IPS-18a (cell line): ENCODE measurements at regions not wholly inside any gene's neighbourhood (a gene's known extent, or its start where the extent isn't known, plus 50 kb on each side); places are given as distances from the start of the nearest gene placed in this dataset.

Experiments used
- H3K27ac ChIP-seq: one replicate; pipeline ENCODE4 v1.5.1; 2013; ENCODE audit warnings: low read length
- H3K27me3 ChIP-seq: one replicate; pipeline ENCODE4 v1.6.1; 2013; ENCODE audit warnings: mild to moderate bottlenecking, low read length; ENCODE audit not compliant: control insufficient read depth, insufficient read depth
- H3K36me3 ChIP-seq: one replicate; pipeline ENCODE4 v1.6.1; 2013; ENCODE audit warnings: low read depth, low read length; ENCODE audit not compliant: control insufficient read depth
- H3K4me1 ChIP-seq: one replicate; pipeline ENCODE4 v1.6.1; 2013; ENCODE audit warnings: low read depth, low read length; ENCODE audit not compliant: control insufficient read depth
- H3K4me3 ChIP-seq: one replicate; pipeline ENCODE4 v1.5.1; 2013; ENCODE audit warnings: low read length
- H3K9ac ChIP-seq: one replicate; pipeline ENCODE4 v1.6.1; 2013; ENCODE audit warnings: mild to moderate bottlenecking, low read length, moderate library complexity
- H3K9me3 ChIP-seq: one replicate; pipeline ENCODE4 v1.6.1; 2013; ENCODE audit warnings: low read depth, low read length; ENCODE audit not compliant: control insufficient read depth

GRCh38 chr9:129347316-129348120 is 169.5 kb upstream of the IER5L start:
- H3K27ac ChIP-seq: no peak overlapping the region
- H3K4me3 ChIP-seq: no peak overlapping the region
- no peaks in the 10 kb centered on the region for H3K27me3 ChIP-seq
- H3K9ac ChIP-seq: no peak overlapping the region
- H3K36me3 ChIP-seq: no peaks in the 10 kb centered on the region
- peaks cover 7% of the 10 kb centered on the region for H3K4me1 ChIP-seq
- H3K9me3 ChIP-seq: no peaks in the 10 kb centered on the region

DNA sequence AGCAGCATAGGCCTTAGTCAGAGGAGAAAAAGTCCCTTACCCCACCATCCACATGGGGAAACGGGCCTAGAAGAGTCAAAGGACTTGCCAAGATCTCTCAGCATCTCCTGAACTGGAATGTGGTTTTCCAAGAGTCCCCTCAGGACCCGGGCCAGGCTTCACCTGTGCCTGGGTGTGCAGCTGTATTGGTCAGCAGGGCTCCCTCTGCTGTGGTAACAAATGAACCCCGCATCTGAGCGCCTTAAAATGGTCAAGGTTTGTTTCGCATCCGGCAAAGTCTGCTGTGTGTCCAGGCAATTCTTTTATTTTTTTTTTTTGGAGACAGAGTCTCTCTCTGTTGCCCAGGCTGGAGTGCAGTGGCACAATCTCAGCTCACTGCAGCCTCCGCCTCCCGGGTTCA is 168.0 kb upstream of the IER5L start:
- H3K27me3 ChIP-seq: no peaks in the 10 kb centered on the region
- H3K27ac ChIP-seq: no peak overlapping the region
- H3K9ac ChIP-seq: no peak overlapping the region
- H3K4me3 ChIP-seq: no peak overlapping the region
- peaks cover 4% of the 10 kb centered on the region for H3K4me1 ChIP-seq
- H3K36me3 ChIP-seq: no peaks in the 10 kb centered on the region
- H3K9me3 ChIP-seq: no peaks in the 10 kb centered on the region

- H3K27me3 ChIP-seq: no peaks in the 10 kb centered on the region
- no peak overlapping the region for H3K4me3 ChIP-seq
- no peaks in the 10 kb centered on the region for H3K9me3 ChIP-seq
- no peaks in the 10 kb centered on the region for H3K36me3 ChIP-seq
- no peaks in the 10 kb centered on the region for H3K4me1 ChIP-seq
- no peak overlapping the region for H3K9ac ChIP-seq
- H3K27ac ChIP-seq: no peak overlapping the region
Measured at GRCh38 chr9:129344641-129345495, 166.8 kb upstream of the IER5L start.

- H3K36me3 ChIP-seq: no peaks in the 10 kb centered on the region
- no peak overlapping the region for H3K27ac ChIP-seq
- no peaks in the 10 kb centered on the region for H3K27me3 ChIP-seq
- H3K9me3 ChIP-seq: no peaks in the 10 kb centered on the region
- no peak overlapping the region for H3K9ac ChIP-seq
- no peak overlapping the region for H3K4me3 ChIP-seq
- no peaks in the 10 kb centered on the region for H3K4me1 ChIP-seq
Measured at GRCh38 chr9:129343424-129344375, 165.6 kb upstream of the IER5L start.

GRCh38 chr9:129342591-129343423 is 164.7 kb upstream of the IER5L start:
- H3K4me1 ChIP-seq: no peaks in the 10 kb centered on the region

DNA sequence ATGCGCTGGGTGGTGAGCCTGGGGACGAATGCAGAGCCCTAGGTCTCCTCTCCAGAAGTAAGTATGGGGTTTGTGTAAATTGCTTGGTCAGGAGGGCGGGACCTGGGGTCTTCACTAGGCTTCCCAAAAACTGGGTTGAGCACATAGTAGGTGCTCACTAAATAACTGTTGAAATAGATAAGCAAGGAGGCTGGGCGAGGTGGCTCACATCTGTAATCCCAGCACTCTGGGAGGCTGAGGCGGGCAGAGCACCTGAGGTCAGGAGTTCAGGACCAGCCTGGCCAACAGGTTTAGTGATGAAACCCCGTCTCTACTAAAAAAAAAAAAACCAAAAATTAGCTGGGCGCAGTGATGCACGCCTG is 163.9 kb upstream of the IER5L start:
- no peaks in the 10 kb centered on the region for H3K9me3 ChIP-seq
- H3K4me1 ChIP-seq: peaks cover 4% of the 10 kb centered on the region
- H3K36me3 ChIP-seq: no peaks in the 10 kb centered on the region
- H3K4me3 ChIP-seq: no peak overlapping the region
- no peak overlapping the region for H3K9ac ChIP-seq
- H3K27me3 ChIP-seq: no peaks in the 10 kb centered on the region
- H3K27ac ChIP-seq: no peak overlapping the region

More at GRCh38 chr9:129342591-129343423, 164.7 kb upstream of the IER5L start:
- no peaks in the 10 kb centered on the region for H3K27me3 ChIP-seq
- H3K36me3 ChIP-seq: no peaks in the 10 kb centered on the region
- H3K9ac ChIP-seq: no peak overlapping the region
- no peak overlapping the region for H3K27ac ChIP-seq
- H3K9me3 ChIP-seq: no peaks in the 10 kb centered on the region
- H3K4me3 ChIP-seq: no peak overlapping the region

DNA sequence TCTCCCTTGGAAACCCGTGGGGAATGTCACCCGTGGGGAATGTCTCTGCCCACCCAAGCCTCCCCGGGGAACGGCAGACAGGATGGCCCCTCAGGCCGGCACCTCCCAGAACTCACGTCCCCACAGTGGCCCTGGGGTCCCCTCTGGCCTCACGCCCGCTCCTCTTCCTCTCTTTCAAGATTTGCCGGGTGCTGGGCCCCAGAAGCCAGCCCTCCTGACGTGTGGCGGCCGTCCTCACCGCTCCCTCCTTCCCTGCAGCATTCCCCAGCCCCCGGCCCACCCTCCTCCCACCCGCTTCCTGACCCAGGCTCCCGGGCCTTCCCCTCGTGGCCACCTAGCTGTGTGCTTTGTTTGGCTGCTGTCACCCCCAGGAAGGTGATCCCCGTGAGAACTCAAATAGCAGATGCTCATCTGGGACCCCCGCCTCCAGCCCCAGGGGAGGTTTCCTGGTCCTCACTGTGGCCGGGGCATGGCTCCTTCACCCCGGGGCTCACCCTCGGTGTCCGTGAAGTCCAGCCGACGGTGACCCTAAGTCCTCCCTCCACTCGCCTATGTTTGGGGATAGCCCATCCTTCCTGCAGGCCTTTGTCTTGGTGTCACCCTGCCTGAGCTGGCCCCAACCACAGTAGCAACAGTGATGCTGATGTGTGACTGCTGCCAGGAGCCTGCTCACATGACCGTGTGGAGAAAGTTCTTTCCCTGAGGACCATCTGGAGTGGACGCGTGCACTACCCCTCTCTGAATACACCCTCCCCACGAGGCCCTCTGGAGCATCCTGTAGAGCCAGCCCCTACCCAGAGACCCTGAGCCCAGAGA is 163.3 kb upstream of the IER5L start:
- no peaks in the 10 kb centered on the region for H3K36me3 ChIP-seq
- H3K4me1 ChIP-seq: peaks cover 7% of the 10 kb centered on the region
- no peaks in the 10 kb centered on the region for H3K27me3 ChIP-seq
- H3K27ac ChIP-seq: no peak overlapping the region
- H3K9me3 ChIP-seq: no peaks in the 10 kb centered on the region
- H3K9ac ChIP-seq: no peak overlapping the region
- H3K4me3 ChIP-seq: no peak overlapping the region

GRCh38 chr9:129340427-129341170 is 162.5 kb upstream of the IER5L start:
- Histone ChIP-seq H3K27me3 (no peaks in the 10 kb centered on the region), H3K4me3 (no peak overlapping the region), H3K36me3 (no peaks in the 10 kb centered on the region), H3K27ac (no peak overlapping the region), H3K9ac (no peak overlapping the region), H3K4me1 (peaks cover 15% of the 10 kb centered on the region), H3K9me3 (no peaks in the 10 kb centered on the region)

- H3K4me1 ChIP-seq: peaks cover 23% of the 10 kb centered on the region
- H3K9ac ChIP-seq: no peak overlapping the region
- no peaks in the 10 kb centered on the region for H3K36me3 ChIP-seq
- H3K9me3 ChIP-seq: no peaks in the 10 kb centered on the region
- H3K4me3 ChIP-seq: no peak overlapping the region
- H3K27ac ChIP-seq: no peak overlapping the region
- H3K27me3 ChIP-seq: no peaks in the 10 kb centered on the region
Measured at GRCh38 chr9:129339539-129340157, 161.6 kb upstream of the IER5L start.
